K562 (cell line): ENCODE measurements at regions not wholly inside any gene's neighbourhood (a gene's known extent, or its start where the extent isn't known, plus 50 kb on each side); places are given as distances from the start of the nearest gene placed in this dataset.

Experiments used
- FOXA1 ChIP-seq: fragments of 450-650 bp; IDR thresholded peaks from 2 replicates; pipeline ENCODE4 v1.6.1; 2016; ENCODE audit warnings: mild to moderate bottlenecking, borderline replicate concordance
- HCFC1 ChIP-seq: IDR thresholded peaks from 2 replicates; pipeline ENCODE4 v1.6.1; 2012; ENCODE audit warnings: low read depth, low read length, improper control_type of control experiment
- IFI16 ChIP-seq: fragments of 250-450 bp; sonication (Bioruptor Pico); IDR thresholded peaks from 2 replicates; pipeline ENCODE4 v2.1.2; 2022; ENCODE audit warnings: mild to moderate bottlenecking, inconsistent platforms
- MGA ChIP-seq: fragments of 450-650 bp; IDR thresholded peaks from 2 replicates; pipeline ENCODE4 v1.6.1; 2016; ENCODE audit warnings: mild to moderate bottlenecking, moderate library complexity
- PREB ChIP-seq: sonication (generic); formaldehyde crosslinking; IDR thresholded peaks from 2 replicates; pipeline ENCODE4 v1.8.1; 2023; ENCODE audit warnings: mild to moderate bottlenecking, missing genetic modification reagents
- RBM22 ChIP-seq: fragments of 200-400 bp; formaldehyde crosslinking; IDR thresholded peaks from 2 replicates; pipeline ENCODE4 v1.6.1; 2018; ENCODE audit warnings: low read length, low read depth; ENCODE audit not compliant: poor library complexity, severe bottlenecking
- SP2 ChIP-seq: IDR thresholded peaks from 2 replicates; pipeline ENCODE4 v1.6.1; 2011; ENCODE audit warnings: mild to moderate bottlenecking, low read depth, low read length, moderate library complexity; ENCODE audit not compliant: poor library complexity, severe bottlenecking; ENCODE audit errors: extremely low read depth
- ZBTB17 ChIP-seq: fragments of 450-650 bp; formaldehyde crosslinking; IDR thresholded peaks from 2 replicates; pipeline ENCODE4 v1.4.0; 2020; ENCODE audit warnings: mild to moderate bottlenecking
- ZNF134 ChIP-seq: fragments of 250-450 bp; sonication (Bioruptor Pico); conservative IDR thresholded peaks from 2 replicates; pipeline ENCODE4 v1.4.0; 2020
- ZNF212 ChIP-seq: fragments of 450-650 bp; formaldehyde crosslinking; IDR thresholded peaks from 2 replicates; pipeline ENCODE4 v1.4.0; 2020; ENCODE audit warnings: mild to moderate bottlenecking
- ZNF512 ChIP-seq: IDR thresholded peaks from 2 replicates; pipeline ENCODE4 v1.6.1; 2016; ENCODE audit warnings: missing genetic modification characterization, missing compliant biosample characterization

- no peak for TF ChIP-seq MGA
- no peak for TF ChIP-seq IFI16 (CRISPR knock-in tag)
- TF ChIP-seq PREB (CRISPR knock-in tag): no peak
- no peak for TF ChIP-seq HCFC1
- peak; percentile 76 for TF ChIP-seq ZNF512 (tag)
- TF ChIP-seq FOXA1: no peak
- TF ChIP-seq ZNF134 (CRISPR knock-in tag): no peak
- no peak for TF ChIP-seq ZNF212 (CRISPR knock-in tag)
- no peak for TF ChIP-seq RBM22
- TF ChIP-seq SP2: no peak
- no peak for TF ChIP-seq ZBTB17 (CRISPR knock-in tag)
Measured at GRCh38 chr6:28839443-28840120, 84.2 kb downstream of the TRIM27 start (continued).
